NCI-H146 treated with DMSO at 0.1 percent for 48 hours (cell line): ENCODE measurements at regions not wholly inside any gene's neighbourhood (a gene's known extent, or its start where the extent isn't known, plus 50 kb on each side); places are given as distances from the start of the nearest gene placed in this dataset.

ENCODE experiments used
- DNase-seq: peaks from one replicate; lab custom pipeline; 2025; ENCODE audit not compliant: unreplicated experiment; lab: John Stamatoyannopoulos, UW

- no peak for DNase-seq
Measured at GRCh38 chr20:48467622-48468021, 360.2 kb downstream of the PREX1 start.

GRCh38 chr20:48465271-48465670, 362.5 kb downstream of the PREX1 start:
- no peak for DNase-seq

- no peak for DNase-seq
Measured at GRCh38 chr20:48463916-48464315, 363.9 kb downstream of the PREX1 start.

GRCh38 chr20:48463096-48463720, 364.6 kb downstream of the PREX1 start:
- DNase-seq: no peak

DNA sequence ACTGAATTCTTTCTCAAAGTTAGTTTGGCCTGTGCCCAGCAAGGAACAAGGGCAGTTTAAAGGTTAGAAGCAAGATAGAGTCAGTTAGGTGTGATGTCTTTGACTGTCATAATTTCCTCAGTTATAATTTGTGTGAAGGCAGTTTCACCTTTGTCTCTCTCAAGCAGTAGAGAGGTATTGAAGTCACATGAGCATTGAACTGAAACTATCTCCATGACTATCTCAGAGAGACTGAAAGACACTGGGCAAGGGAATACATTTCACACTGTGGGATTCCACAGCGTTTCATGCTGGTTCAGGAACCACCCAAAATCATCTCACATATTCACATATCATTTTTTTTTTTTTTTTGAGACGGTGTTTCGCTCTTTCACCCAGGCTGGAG, 366.1 kb downstream of the PREX1 start:
- DNase-seq: no peak

GRCh38 chr20:48461091-48461734, 366.6 kb downstream of the PREX1 start:
- no peak for DNase-seq

DNA sequence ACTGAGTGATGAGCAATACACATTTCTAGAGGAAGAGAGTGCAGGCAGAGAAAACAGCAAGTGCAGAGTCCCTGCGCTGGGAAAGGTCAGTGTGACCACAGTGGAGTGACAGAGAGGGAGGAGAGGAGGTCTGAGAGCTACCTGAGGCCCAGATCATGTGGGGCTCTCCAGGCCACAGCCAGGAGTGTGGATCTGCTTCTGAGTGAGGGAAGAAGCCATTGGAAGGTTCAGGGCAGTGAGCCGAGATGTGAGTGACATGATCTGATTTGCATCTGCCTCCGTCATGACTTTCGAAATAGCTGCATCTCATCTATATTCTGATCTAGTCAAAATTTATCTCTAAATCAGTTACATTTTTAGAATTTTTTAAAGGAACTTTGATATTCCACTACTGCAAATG, 367.1 kb downstream of the PREX1 start:
- no peak for DNase-seq

GRCh38 chr20:48459722-48460395, 367.9 kb downstream of the PREX1 start:
- DNase-seq: no peak

GRCh38 chr20:48458601-48459385, 369.0 kb downstream of the PREX1 start:
- DNase-seq: no peak

DNA sequence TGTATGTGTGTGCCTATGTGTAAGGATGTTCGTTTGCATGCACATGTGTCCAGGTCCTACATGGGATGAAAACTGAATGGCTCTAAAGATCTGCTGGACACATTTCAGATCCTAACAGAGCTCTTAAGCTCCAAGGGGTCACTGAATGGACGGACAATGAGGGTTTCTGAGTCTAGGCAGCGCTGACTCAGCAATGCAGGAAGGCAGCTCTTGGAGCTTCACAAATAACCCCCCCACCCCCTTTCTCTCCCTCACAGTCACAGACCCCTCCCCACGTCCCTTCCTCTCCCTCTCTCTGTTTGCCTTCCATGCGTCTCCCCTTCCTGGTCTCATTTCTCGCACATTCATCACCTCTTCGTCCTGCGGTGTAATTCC, 369.8 kb downstream of the PREX1 start:
- DNase-seq: no peak

DNA sequence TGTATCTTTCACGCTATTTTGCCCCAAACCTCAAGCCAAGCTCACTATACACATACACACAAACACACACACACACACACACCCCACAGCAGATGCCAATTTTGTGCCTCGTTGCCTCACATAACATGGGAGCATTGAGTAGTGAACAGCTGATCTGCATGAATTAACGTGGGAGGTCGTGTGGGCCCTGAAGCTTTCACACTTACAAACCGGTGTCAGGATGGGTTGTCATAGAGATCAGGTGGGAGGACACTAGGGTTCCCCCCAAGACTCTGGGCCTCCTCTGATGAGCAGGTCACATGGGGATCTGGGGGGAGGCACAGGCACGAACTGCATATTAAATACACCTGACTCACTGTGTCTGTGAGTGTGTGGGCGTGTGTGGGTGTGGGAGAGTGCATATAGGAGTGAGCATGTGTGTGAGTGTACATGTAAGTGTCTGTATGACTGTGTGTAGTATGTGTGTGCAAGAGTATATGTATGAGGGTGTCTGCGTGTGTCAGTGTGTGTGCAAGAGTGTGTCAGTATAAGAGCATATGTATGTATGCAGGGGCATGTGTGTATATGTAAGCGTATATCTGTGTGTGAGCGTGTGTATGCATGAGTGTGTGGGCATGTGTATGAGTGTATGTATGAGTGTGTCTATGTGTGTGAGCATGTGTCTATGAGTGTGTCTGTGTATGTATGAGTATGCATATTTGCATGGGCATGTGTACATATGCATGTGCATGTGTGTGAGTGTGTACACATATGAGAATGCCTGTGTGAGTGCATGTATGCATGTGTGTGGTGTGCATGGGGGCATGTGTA, 370.4 kb downstream of the PREX1 start:
- DNase-seq: no peak

DNA sequence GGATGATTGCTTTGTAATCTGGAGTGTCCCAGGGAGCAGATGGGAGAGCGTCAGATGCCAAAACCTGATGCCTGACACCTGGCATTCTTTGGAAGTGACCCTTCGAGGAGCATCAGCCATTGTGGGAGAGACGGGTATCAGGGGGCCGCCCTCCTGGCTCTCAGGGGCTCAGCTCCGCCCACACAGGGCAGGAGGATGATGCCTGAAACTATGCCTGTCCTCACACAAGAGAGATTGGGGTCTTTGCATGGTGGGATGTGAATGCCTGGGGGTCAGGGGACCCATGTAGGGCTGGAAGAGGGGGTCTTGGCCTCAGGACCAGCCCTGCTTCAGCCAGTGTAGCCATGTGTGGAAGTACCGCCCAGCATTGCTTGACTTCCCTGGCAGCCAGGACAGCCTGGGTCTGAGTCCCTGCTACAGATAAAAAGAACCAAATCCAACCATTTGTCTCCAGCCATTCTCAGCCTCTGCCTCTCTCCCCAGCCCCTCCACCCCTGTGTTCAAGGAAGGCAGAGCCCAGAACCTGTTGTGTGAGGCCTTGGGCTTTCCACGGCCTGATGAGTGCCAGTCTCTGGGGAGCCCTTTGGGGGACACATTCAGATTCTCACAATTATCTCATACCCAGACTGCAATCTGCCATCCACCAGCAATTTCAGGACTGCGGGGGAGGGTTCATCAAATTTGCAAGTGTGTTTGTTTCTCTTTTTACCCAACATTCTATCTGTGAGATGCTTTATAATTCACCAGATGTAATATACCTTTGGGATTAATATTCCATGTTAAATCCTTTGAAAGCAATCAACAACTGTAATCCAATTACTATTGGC, 371.2 kb downstream of the PREX1 start:
- no peak for DNase-seq

- no peak for DNase-seq
Measured at GRCh38 chr20:48455651-48456365, 372.0 kb downstream of the PREX1 start.

DNA sequence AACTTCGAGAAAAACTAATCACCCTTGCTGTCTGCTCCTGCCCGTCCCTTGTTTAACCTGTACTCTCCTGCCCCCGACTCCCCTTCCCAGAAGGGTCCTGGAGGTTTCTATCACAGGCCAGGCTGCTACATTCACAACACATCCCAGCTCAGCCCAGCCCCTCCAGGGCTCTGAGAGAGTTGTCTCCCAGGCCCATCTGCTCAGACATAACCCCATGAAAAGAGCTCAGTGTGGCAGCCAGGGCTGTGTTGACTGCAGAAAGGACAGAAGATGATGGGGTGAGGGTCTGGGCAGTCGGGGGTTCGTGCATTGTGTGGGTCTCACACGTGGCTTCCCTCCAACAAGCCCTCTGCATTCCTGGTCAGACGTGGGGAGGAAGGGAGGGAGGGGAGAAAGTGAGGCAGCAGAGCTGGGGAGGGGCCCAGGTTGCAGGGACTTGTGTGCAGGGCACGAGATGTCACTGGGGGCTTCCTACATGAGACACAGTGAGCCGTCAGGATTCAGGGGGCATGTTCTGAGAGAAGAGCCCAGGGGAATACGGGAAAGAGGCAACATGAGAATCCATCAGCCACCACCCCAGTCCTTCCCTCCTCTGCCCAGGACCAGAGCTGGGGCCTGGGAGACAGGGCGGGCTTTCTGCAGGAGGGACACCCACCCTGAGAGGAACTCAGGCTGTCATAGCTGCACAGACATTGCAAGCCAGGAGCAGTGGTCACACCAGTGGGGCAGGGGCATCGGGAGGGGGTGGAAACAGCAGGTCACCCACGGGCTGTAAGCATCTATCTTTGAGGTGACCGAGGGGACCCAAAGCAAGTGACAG, 372.9 kb downstream of the PREX1 start:
- DNase-seq: no peak

DNA sequence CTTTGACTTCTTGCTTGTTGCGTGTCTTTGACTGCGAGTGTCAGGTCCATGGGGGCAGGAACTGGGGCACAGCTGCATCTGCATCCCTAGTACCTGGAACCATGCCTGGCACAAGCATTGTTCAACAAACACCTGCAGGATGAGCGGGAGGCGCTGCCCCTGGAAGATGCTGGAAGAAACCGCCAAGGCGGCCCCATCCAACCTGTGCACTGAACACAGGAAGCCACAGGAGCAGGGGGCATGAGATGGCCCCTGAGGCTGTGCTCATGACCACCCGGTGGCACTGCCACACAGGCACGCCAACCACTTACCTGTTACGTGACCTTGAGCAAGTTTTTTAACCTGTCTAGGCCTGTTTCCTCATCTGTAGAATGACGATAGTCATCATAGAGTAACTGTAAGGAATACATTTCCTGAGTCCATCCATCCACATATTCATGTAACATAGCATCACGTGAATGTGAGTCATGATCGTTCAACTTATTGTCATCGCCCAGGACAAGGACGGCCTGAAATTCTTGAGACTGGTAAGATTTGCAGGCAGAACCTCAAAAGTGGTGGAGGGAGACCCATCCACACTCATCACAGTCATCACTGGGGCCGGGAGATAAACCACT, 374.2 kb downstream of the PREX1 start:
- no peak for DNase-seq

DNA sequence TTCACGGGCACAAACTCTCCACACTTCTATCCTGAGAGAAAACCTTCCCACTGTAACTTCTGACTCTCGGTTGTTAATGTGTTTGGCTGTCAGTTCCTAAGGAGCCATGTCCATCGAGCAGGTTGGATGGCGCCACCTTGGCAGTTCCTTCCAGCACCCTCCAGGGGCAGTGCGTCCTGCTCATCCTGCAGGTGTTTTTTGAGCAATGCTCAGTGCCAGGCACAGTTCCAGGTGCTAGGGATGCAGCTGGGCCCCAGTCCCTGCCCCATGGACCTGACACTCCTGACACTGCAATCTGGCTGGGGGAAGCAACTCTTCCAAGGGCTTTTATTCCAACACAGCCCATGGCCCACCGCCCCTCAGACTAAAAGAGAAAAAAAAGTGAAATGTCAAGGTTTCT, 376.4 kb downstream of the PREX1 start:
- DNase-seq: no peak

GRCh38 chr20:48448666-48449600, 378.9 kb downstream of the PREX1 start:
- no peak for DNase-seq
